ENCODE measurements at regions not wholly inside any gene's neighbourhood (a gene's known extent, or its start where the extent isn't known, plus 50 kb on each side); places are given as distances from the start of the nearest gene placed in this dataset.
"Not testable (repeated sequence)": the region's sequence is repeated elsewhere in the genome, so short reads cannot be mapped to it uniquely, and the experiment has no call there.

- TF ChIP-seq CTCF (IDR thresholded peaks at IDR 0.05; ENCODE audit: low read depth, low read length, missing control alignments) = no peak
- DNase-seq (ENCODE audit: low read depth) = no peak
- H3K4me3 ChIP-seq (ENCODE audit: low read depth, low read length) = no peak overlapping the region
Observed at GRCh38 chr14:87754520-87755223, 238.3 kb downstream of the GALC start.

GRCh38 chr14:87748558-87748957 is 244.4 kb downstream of the GALC start:
- no peak for DNase-seq (ENCODE audit: low read depth)
- no peak overlapping the region for H3K4me3 ChIP-seq (ENCODE audit: low read depth, low read length)
- no peak for TF ChIP-seq CTCF (IDR thresholded peaks at IDR 0.05; ENCODE audit: low read depth, low read length, missing control alignments)

GRCh38 chr14:87745507-87746118 is 247.4 kb downstream of the GALC start:
- peak; percentile 91 for TF ChIP-seq CTCF (IDR thresholded peaks at IDR 0.05; ENCODE audit: low read depth, low read length, missing control alignments)
- H3K4me3 ChIP-seq (ENCODE audit: low read depth, low read length) = no peak overlapping the region
- no peak for DNase-seq (ENCODE audit: low read depth)

GRCh38 chr14:87734577-87735360 is 258.2 kb downstream of the GALC start:
- DNase-seq (ENCODE audit: low read depth); H3K4me3 ChIP-seq (ENCODE audit: low read depth, low read length): not testable (repeated sequence)

- DNase-seq (ENCODE audit: low read depth); H3K4me3 ChIP-seq (ENCODE audit: low read depth, low read length): not testable (repeated sequence)
Observed at GRCh38 chr14:87733115-87733514, 259.9 kb downstream of the GALC start.

- DNase-seq (ENCODE audit: low read depth) = no peak
- no peak overlapping the region for H3K4me3 ChIP-seq (ENCODE audit: low read depth, low read length)
- TF ChIP-seq CTCF (IDR thresholded peaks at IDR 0.05; ENCODE audit: low read depth, low read length, missing control alignments) = no peak
Observed at GRCh38 chr14:87732562-87732961, 260.4 kb downstream of the GALC start.

- no peak for DNase-seq (ENCODE audit: low read depth)
- no peak overlapping the region for H3K4me3 ChIP-seq (ENCODE audit: low read depth, low read length)
Observed at GRCh38 chr14:87725318-87725717, 267.7 kb downstream of the GALC start.

More at GRCh38 chr14:87725318-87725717, 267.7 kb downstream of the GALC start:
- no peak for TF ChIP-seq CTCF (IDR thresholded peaks at IDR 0.05; ENCODE audit: low read depth, low read length, missing control alignments)
